Natural killer cell (primary cell): ENCODE measurements at regions not wholly inside any gene's neighbourhood (a gene's known extent, or its start where the extent isn't known, plus 50 kb on each side); places are given as distances from the start of the nearest gene placed in this dataset.
A peak's percentile ranks its signal among the peaks of the same experiment; 100 is the strongest.

Source experiments
- ATAC-seq, 3 donors: fragments of 150-1000 bp in 2 of 3; fragments of 200-7000 bp in 1 of 3; cut with Tn5 transposase; 1 replicate in 1 of 3; 2 replicates in 2 of 3; pipeline ENCODE4 v1.10.0; 2021; ENCODE audit warnings: mild to moderate bottlenecking in 2 of 3, moderate library complexity in 2 of 3
- DNase-seq, 2 donors: peaks; one replicate each; pipeline versions ENCODE4 v3.0.0 to v3.0.0-alpha.2; 2013 to 2021; ENCODE audit warnings: mixed read lengths in 1 of 2
- H3K27ac ChIP-seq: one replicate; pipeline ENCODE4 v1.5.1; 2013; ENCODE audit warnings: mild to moderate bottlenecking, low read length
- H3K27me3 ChIP-seq: one replicate; pipeline ENCODE4 v1.6.1; 2013; ENCODE audit warnings: low read length; ENCODE audit not compliant: control insufficient read depth, insufficient read depth
- H3K36me3 ChIP-seq: one replicate; pipeline ENCODE4 v1.6.1; 2013; ENCODE audit warnings: low read length; ENCODE audit not compliant: control insufficient read depth, insufficient read depth
- H3K4me1 ChIP-seq: one replicate; pipeline ENCODE4 v1.6.1; 2013; ENCODE audit warnings: low read length; ENCODE audit not compliant: control insufficient read depth, insufficient read depth
- H3K4me3 ChIP-seq: one replicate; pipeline ENCODE4 v1.5.1; 2013; ENCODE audit warnings: low read length
- H3K9me3 ChIP-seq: one replicate; pipeline ENCODE4 v1.6.1; 2013; ENCODE audit warnings: low read length; ENCODE audit not compliant: control insufficient read depth, insufficient read depth
- H3K27ac Mint-ChIP-seq, 2 donors: one replicate each; pipeline ENCODE4 v1.8.0; 2022; ENCODE audit warnings: mild to moderate bottlenecking in 2 of 2, mixed read lengths in 2 of 2, moderate library complexity in 1 of 2
- H3K27me3 Mint-ChIP-seq, 2 donors: one replicate each; pipeline ENCODE4 v1.8.0; 2022; ENCODE audit warnings: low read depth in 2 of 2, mixed read lengths in 2 of 2
- H3K36me3 Mint-ChIP-seq: one replicate; pipeline ENCODE4 v1.8.0; 2022; ENCODE audit warnings: mixed read lengths
- H3K4me1 Mint-ChIP-seq, 2 donors: one replicate each; pipeline ENCODE4 v1.8.0; 2022; ENCODE audit warnings: mixed read lengths in 2 of 2
- H3K4me3 Mint-ChIP-seq: one replicate; pipeline ENCODE4 v1.8.0; 2022; ENCODE audit warnings: mild to moderate bottlenecking, moderate library complexity, mixed read lengths
- H3K9me3 Mint-ChIP-seq, 2 donors: one replicate each; pipeline ENCODE4 v1.8.0; 2022; ENCODE audit warnings: mixed read lengths in 2 of 2
- WGBS: methylation state at CpG from one replicate; pipeline ENCODE4 v1.1.7; 2013; ENCODE audit warnings: missing lambda C conversion rate; ENCODE audit not compliant: insufficient coverage; 5-methylcytosine and 5-hydroxymethylcytosine counted together
- intact Hi-C: fragments of 100-400 bp; cut with micrococcal nuclease; formaldehyde crosslinking; loops from one replicate; pipeline ENCODE4 v1.14.2; 2022
- TF ChIP-seq, protein P1 (sequence below): fragments of 200-600 bp; IDR thresholded peaks from one replicate; pipeline ENCODE4 v1.8.0; 2022; ENCODE audit warnings: antibody characterized with exemption

DNA sequence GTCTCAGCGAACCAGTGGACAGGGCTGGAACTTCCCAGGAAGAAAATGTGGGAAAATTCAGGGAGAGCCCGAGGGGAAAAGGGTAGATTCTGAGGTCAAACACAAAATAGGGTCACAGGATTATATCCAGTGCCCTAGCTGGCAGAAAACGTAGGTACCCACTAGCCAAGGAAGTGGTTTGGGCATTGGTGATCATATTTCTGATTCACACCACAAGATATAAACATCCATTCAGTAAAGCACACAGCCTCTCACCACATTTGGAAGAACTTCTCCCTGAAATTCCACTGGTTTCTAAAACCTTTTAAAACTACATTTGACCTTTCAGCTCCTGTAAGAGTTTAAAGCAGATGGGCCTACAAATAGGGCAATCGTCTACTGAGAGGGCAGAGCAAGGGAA is 186.9 kb downstream of the TTC32 start:
- no peak overlapping the region for H3K27ac Mint-ChIP-seq
- TF ChIP-seq, protein P1, sequence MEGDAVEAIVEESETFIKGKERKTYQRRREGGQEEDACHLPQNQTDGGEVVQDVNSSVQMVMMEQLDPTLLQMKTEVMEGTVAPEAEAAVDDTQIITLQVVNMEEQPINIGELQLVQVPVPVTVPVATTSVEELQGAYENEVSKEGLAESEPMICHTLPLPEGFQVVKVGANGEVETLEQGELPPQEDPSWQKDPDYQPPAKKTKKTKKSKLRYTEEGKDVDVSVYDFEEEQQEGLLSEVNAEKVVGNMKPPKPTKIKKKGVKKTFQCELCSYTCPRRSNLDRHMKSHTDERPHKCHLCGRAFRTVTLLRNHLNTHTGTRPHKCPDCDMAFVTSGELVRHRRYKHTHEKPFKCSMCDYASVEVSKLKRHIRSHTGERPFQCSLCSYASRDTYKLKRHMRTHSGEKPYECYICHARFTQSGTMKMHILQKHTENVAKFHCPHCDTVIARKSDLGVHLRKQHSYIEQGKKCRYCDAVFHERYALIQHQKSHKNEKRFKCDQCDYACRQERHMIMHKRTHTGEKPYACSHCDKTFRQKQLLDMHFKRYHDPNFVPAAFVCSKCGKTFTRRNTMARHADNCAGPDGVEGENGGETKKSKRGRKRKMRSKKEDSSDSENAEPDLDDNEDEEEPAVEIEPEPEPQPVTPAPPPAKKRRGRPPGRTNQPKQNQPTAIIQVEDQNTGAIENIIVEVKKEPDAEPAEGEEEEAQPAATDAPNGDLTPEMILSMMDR = no peak
- intact Hi-C loops = no loop called here
- H3K36me3 ChIP-seq = no peaks in the 10 kb centered on the region
- H3K4me1 ChIP-seq = no peaks in the 10 kb centered on the region
- H3K4me3 ChIP-seq = no peak overlapping the region
- H3K36me3 Mint-ChIP-seq = no peaks in the 10 kb centered on the region
- WGBS = 79% methylated on average over 4 of the region's 4 CpGs
- no peak overlapping the region for H3K27ac ChIP-seq
- H3K27me3 Mint-ChIP-seq = peaks cover 0 to 7% of the 10 kb centered on the region in 2 donors
- H3K4me3 Mint-ChIP-seq = no peak overlapping the region
- no peak for DNase-seq
- no peaks in the 10 kb centered on the region for H3K4me1 Mint-ChIP-seq
- H3K9me3 Mint-ChIP-seq = peaks cover 0 to 6% of the 10 kb centered on the region in 2 donors
- no peaks in the 10 kb centered on the region for H3K9me3 ChIP-seq
- no peaks in the 10 kb centered on the region for H3K27me3 ChIP-seq
- no peak for ATAC-seq

- TF ChIP-seq, protein P1 = no peak
- Mint-ChIP-seq H3K4me3 (no peak overlapping the region), H3K27ac (no peak overlapping the region), H3K4me1 (no peaks in the 10 kb centered on the region), H3K27me3 (peaks cover 0 to 7% of the 10 kb centered on the region in 2 donors), H3K9me3 (peaks cover 0 to 6% of the 10 kb centered on the region in 2 donors), H3K36me3 (no peaks in the 10 kb centered on the region)
- Histone ChIP-seq H3K27ac (no peak overlapping the region), H3K36me3 (no peaks in the 10 kb centered on the region), H3K4me3 (no peak overlapping the region), H3K9me3 (no peaks in the 10 kb centered on the region), H3K27me3 (no peaks in the 10 kb centered on the region), H3K4me1 (no peaks in the 10 kb centered on the region)
- 92% methylated on average over 4 of the region's 4 CpGs for WGBS
- intact Hi-C loops = no loop called here
- DNase-seq (no peak), ATAC-seq (no peak)
Measured at GRCh38 chr2:19712850-19713249, 188.9 kb downstream of the TTC32 start.

DNA sequence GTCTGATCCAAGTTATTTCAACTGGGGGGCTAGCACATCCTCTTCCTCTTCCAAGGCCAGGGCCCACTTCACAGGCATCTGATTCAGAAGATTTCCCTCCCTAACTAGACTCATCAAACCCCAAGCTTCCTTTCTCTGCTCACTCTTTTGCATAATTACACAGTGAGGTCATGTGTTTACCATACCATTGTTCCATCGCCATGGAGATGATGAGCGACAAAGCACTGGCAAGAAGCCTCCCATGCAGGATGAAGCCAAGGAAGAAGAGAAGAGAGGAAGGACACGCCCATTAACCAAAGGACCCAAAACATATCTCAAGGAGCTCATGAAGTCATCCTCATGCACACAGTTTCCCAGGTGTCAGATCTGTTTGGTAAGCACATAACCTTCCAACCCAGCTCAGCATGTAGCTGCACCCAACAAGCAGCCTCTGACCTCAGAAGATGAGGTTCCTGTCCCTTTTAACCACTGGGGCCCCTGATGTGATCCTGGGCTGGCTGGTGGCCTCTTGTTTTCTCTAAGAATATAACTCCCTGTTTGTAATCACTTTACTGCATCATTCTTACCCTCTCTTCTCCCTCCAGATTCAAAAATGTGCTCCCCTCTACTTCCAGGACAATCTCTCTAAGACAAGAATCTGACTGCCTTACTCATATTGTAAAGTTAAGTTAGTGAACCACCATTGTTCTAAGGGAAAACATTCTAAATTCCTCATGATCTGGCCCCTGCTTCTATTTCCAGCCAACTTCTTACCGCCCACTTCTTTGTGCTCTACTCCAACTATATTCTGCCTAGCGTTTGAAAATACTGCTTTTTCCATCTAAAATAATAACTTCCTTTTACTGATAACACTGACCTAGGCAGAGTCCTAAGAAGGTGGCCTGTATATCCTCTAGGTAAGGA is 190.1 kb downstream of the TTC32 start:
- TF ChIP-seq, protein P1 = no peak
- Mint-ChIP-seq H3K9me3 (peaks cover 0 to 6% of the 10 kb centered on the region in 2 donors), H3K4me1 (no peaks in the 10 kb centered on the region), H3K27ac (no peak overlapping the region), H3K36me3 (no peaks in the 10 kb centered on the region), H3K27me3 (peaks cover 0 to 7% of the 10 kb centered on the region in 2 donors), H3K4me3 (no peak overlapping the region)
- H3K36me3 ChIP-seq = no peaks in the 10 kb centered on the region
- 65% methylated on average over 5 of the region's 5 CpGs for WGBS
- peak in 1 of 2 donors; percentile 14 for DNase-seq
- no peak overlapping the region for H3K27ac ChIP-seq
- intact Hi-C loops = no loop called here
- no peaks in the 10 kb centered on the region for H3K9me3 ChIP-seq
- H3K27me3 ChIP-seq = no peaks in the 10 kb centered on the region
- H3K4me1 ChIP-seq = no peaks in the 10 kb centered on the region
- H3K4me3 ChIP-seq = no peak overlapping the region
- no peak for ATAC-seq
